Neural progenitor cell (in vitro differentiated cells): ENCODE measurements at regions not wholly inside any gene's neighbourhood (a gene's known extent, or its start where the extent isn't known, plus 50 kb on each side); places are given as distances from the start of the nearest gene placed in this dataset.

ENCODE experiments used
- DNase-seq: peaks from one replicate; pipeline ENCODE4 v3.0.0-alpha.2; 2016; ENCODE audit warnings: low spot score
- H2AFZ ChIP-seq: fragments of 200-600 bp; sonication (generic); replicated peaks from 2 replicates; pipeline ENCODE4 v1.6.1; 2016; ENCODE audit warnings: antibody characterized with exemption
- H3F3A ChIP-seq: fragments of 200-600 bp; sonication (generic); 2 replicates; pipeline ENCODE4 v1.6.1; 2016; ENCODE audit warnings: antibody characterized with exemption, low read depth
- H3K27ac ChIP-seq: fragments of 200-600 bp; sonication (generic); 2 replicates; pipeline ENCODE4 v1.5.1; 2016; ENCODE audit warnings: mild to moderate bottlenecking
- H3K27me3 ChIP-seq: fragments of 200-600 bp; sonication (generic); 2 replicates; pipeline ENCODE4 v1.6.1; 2016; ENCODE audit warnings: mild to moderate bottlenecking, moderate library complexity
- H3K36me3 ChIP-seq: fragments of 200-600 bp; sonication (generic); 2 replicates; pipeline ENCODE4 v1.5.1; 2016
- H3K4me1 ChIP-seq: fragments of 200-600 bp; sonication (generic); 2 replicates; pipeline ENCODE4 v1.6.1; 2016; ENCODE audit warnings: mixed run types
- H3K4me2 ChIP-seq: fragments of 200-600 bp; sonication (generic); 2 replicates; pipeline ENCODE4 v1.6.1; 2016
- H3K4me3 ChIP-seq: fragments of 200-600 bp; sonication (generic); 2 replicates; pipeline ENCODE4 v1.5.1; 2016
- H3K79me2 ChIP-seq: fragments of 200-600 bp; sonication (generic); 2 replicates; pipeline ENCODE4 v1.6.1; 2016; ENCODE audit warnings: low read depth
- H3K9ac ChIP-seq: fragments of 200-600 bp; sonication (generic); 2 replicates; pipeline ENCODE4 v1.6.1; 2016
- H3K9me3 ChIP-seq: fragments of 200-600 bp; sonication (generic); 2 replicates; pipeline ENCODE4 v1.5.1; 2016; ENCODE audit warnings: low read depth
- H4K20me1 ChIP-seq: fragments of 200-600 bp; sonication (generic); 2 replicates; pipeline ENCODE4 v1.6.1; 2016; ENCODE audit warnings: low read depth
- H3K27ac Mint-ChIP-seq: 3 replicates; pipeline ENCODE4 v1.8.0; 2021; ENCODE audit warnings: mixed read lengths
- H3K27me3 Mint-ChIP-seq: 2 replicates; pipeline ENCODE4 v1.8.0; 2022; ENCODE audit warnings: low read depth, mild to moderate bottlenecking, inconsistent platforms, moderate library complexity, mixed read lengths; ENCODE audit not compliant: insufficient read depth
- H3K36me3 Mint-ChIP-seq: 3 replicates; pipeline ENCODE4 v1.8.0; 2021; ENCODE audit warnings: mixed read lengths
- H3K4me1 Mint-ChIP-seq: 3 replicates; pipeline ENCODE4 v1.8.0; 2021; ENCODE audit warnings: mixed read lengths
- H3K4me3 Mint-ChIP-seq: 3 replicates; pipeline ENCODE4 v1.8.0; 2021; ENCODE audit warnings: mild to moderate bottlenecking, moderate library complexity, mixed read lengths
- H3K9me3 Mint-ChIP-seq: 3 replicates; pipeline ENCODE4 v1.8.0; 2020; ENCODE audit warnings: mixed read lengths
- EZH2 ChIP-seq: fragments of 200-600 bp; sonication (generic); IDR thresholded peaks from 2 replicates; pipeline ENCODE4 v1.6.1; 2017; ENCODE audit warnings: antibody characterized with exemption, mild to moderate bottlenecking, moderate library complexity
- EZH2phosphoT487 ChIP-seq: fragments of 200-600 bp; sonication (generic); IDR thresholded peaks from 2 replicates; pipeline ENCODE4 v1.6.1; 2017; ENCODE audit warnings: antibody characterized with exemption
- TF ChIP-seq, protein P1 (sequence below): fragments of 200-600 bp; sonication (generic); IDR thresholded peaks from 2 replicates; pipeline ENCODE4 v1.5.1; 2017; ENCODE audit warnings: antibody characterized with exemption, mild to moderate bottlenecking

DNA sequence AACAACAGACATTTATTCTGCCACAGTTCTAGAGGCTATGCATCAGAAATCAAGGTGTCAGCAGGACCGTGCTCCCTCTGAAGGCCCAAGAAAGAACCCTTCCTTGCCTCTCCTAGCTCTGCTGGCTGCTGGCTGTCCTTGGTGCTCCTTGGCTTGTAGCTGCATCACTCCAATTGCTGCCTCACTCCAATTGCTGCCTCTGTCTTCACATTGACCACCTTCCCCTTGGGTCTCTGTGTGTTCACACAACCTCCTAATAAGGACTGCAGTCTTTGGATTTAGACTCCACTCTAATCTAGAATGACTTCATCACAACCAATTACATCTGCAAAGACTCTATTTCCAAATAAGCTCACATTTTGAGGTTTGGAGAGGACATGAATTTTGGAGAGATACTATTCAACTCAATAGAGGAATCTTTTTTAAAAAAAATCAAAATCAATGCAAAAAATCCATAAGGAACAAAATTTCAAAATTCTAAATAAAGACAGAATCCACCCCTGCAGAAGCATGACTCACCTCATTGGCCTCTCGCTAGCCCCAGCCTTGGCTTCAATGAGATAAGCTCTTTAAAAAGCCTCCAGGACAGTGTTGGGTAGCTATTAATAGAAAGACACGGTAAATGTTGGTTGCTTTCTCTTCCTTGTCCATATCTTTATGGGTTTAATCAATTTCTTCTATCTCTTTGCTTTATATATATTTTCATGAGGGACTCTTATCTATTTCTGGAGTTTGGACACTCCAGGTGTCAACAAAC, 267.6 kb upstream of the MGAT5 start:
- Histone ChIP-seq H3K9ac (no peak overlapping the region), H3K27me3 (no peaks in the 10 kb centered on the region), H3K4me1 (peaks cover 5% of the 10 kb centered on the region), H3F3A (no peaks in the 10 kb centered on the region), H3K4me2 (no peak overlapping the region), H3K27ac (no peak overlapping the region), H3K4me3 (no peak overlapping the region), H3K9me3 (no peaks in the 10 kb centered on the region), H2AFZ (no peak overlapping the region), H3K36me3 (no peaks in the 10 kb centered on the region), H3K79me2 (no peaks in the 10 kb centered on the region), H4K20me1 (no peaks in the 10 kb centered on the region)
- no peak for DNase-seq
- H3K36me3 Mint-ChIP-seq, result no peaks in the 10 kb centered on the region
- peaks cover 7% of the 10 kb centered on the region for H3K9me3 Mint-ChIP-seq
- H3K27me3 Mint-ChIP-seq, result no peaks in the 10 kb centered on the region
- no peak for TF ChIP-seq EZH2
- TF ChIP-seq, protein P1, sequence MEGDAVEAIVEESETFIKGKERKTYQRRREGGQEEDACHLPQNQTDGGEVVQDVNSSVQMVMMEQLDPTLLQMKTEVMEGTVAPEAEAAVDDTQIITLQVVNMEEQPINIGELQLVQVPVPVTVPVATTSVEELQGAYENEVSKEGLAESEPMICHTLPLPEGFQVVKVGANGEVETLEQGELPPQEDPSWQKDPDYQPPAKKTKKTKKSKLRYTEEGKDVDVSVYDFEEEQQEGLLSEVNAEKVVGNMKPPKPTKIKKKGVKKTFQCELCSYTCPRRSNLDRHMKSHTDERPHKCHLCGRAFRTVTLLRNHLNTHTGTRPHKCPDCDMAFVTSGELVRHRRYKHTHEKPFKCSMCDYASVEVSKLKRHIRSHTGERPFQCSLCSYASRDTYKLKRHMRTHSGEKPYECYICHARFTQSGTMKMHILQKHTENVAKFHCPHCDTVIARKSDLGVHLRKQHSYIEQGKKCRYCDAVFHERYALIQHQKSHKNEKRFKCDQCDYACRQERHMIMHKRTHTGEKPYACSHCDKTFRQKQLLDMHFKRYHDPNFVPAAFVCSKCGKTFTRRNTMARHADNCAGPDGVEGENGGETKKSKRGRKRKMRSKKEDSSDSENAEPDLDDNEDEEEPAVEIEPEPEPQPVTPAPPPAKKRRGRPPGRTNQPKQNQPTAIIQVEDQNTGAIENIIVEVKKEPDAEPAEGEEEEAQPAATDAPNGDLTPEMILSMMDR, result no peak
- TF ChIP-seq EZH2phosphoT487, result no peak
- no peak overlapping the region for H3K27ac Mint-ChIP-seq
- no peaks in the 10 kb centered on the region for H3K4me1 Mint-ChIP-seq
- no peak overlapping the region for H3K4me3 Mint-ChIP-seq

DNA sequence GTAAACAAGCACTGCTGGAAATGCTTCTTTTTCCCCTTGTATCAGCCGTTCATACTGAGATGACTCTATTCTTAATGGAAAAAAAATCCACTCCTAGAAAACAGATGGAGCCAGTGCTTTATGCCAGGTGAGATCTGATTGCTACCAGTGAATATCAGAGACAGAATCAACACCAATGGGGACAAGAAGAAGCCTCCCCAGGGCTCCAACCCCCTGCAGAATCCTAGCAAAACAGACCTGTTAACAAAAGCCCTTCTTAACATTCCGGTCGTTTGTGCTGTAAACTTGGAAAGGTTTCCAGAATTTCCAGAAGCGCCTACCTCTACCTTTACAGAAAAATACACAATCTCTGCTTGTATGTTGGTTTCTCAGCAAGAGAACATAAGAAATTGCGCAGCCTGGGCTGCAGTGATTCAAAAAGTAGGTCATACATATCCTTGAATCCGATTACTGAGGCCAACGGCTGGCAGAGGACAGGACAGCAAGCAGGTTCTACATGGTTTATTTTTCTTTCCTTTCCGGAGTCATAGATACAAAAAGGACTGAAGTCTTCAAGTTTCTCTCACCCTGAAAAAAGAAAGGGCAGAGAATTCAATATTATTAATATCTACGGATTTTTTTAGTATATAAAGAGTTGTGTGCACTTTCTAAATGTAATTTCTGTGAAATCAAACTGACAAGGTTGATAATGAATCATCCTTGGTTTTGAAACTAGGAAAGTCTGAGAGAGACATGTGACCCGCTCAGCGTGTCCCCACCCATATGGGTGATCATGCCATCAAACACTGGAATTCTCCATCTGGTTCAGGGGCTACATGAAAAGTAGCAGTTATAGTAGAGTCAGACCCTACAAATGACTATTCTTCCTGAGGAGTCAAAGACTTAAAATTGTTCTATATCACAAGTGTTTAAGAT, 266.7 kb upstream of the MGAT5 start:
- Mint-ChIP-seq H3K9me3 (peaks cover 7% of the 10 kb centered on the region), H3K4me1 (no peaks in the 10 kb centered on the region), H3K4me3 (no peak overlapping the region), H3K27ac (no peak overlapping the region), H3K27me3 (no peaks in the 10 kb centered on the region), H3K36me3 (no peaks in the 10 kb centered on the region)
- DNase-seq, result no peak
- H3F3A ChIP-seq, result no peaks in the 10 kb centered on the region
- peaks cover 5% of the 10 kb centered on the region for H3K4me1 ChIP-seq
- TF ChIP-seq EZH2phosphoT487 (no peak), EZH2 (no peak)
- TF ChIP-seq, protein P1, result no peak
- H3K36me3 ChIP-seq, result no peaks in the 10 kb centered on the region
- no peak overlapping the region for H3K27ac ChIP-seq
- no peaks in the 10 kb centered on the region for H3K79me2 ChIP-seq
- H4K20me1 ChIP-seq, result no peaks in the 10 kb centered on the region
- no peak overlapping the region for H3K4me3 ChIP-seq
- no peak overlapping the region for H2AFZ ChIP-seq
- H3K27me3 ChIP-seq, result no peaks in the 10 kb centered on the region
- no peak overlapping the region for H3K4me2 ChIP-seq
- no peak overlapping the region for H3K9ac ChIP-seq
- no peaks in the 10 kb centered on the region for H3K9me3 ChIP-seq

DNA sequence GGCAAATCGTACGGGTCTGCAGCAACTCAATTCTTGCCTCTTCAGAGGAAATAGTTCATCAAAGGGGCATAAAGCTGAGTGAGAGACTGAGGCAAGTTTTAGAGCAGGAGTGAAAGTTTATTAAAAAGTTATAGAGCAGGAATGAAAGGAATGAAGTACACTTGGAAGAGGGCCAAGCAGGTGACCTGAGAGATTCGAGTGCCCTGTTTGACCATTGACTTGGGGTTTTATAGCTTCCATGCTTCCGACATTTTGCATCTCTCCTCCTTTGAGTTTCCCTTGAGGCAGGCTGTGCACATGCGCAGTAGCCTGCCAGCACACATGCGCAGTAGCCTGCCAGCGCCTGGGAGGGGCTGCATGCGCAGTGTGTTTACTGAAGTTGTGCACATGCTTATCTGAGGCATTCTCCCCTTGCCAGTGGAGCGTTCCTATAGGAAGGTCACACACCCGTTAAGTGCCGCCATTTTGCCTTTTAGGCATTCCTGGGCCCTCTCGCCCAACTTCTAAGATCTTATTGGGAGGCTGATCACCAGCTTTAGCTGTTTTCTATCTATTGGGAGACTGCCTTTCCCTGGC, 265.5 kb upstream of the MGAT5 start:
- no peaks in the 10 kb centered on the region for H3K27me3 ChIP-seq
- H3K4me1 ChIP-seq, result peaks cover 8% of the 10 kb centered on the region
- no peak overlapping the region for H3K4me2 ChIP-seq
- no peaks in the 10 kb centered on the region for H4K20me1 ChIP-seq
- H3F3A ChIP-seq, result no peaks in the 10 kb centered on the region
- Mint-ChIP-seq H3K27ac (no peak overlapping the region), H3K4me1 (peaks cover 3% of the 10 kb centered on the region), H3K27me3 (no peaks in the 10 kb centered on the region), H3K9me3 (peaks cover 7% of the 10 kb centered on the region), H3K36me3 (no peaks in the 10 kb centered on the region), H3K4me3 (no peak overlapping the region)
- no peak for DNase-seq
- no peak overlapping the region for H2AFZ ChIP-seq
- TF ChIP-seq EZH2 (no peak), EZH2phosphoT487 (no peak)
- TF ChIP-seq, protein P1, result no peak
- H3K4me3 ChIP-seq, result no peak overlapping the region
- no peaks in the 10 kb centered on the region for H3K79me2 ChIP-seq
- H3K9ac ChIP-seq, result no peak overlapping the region
- H3K9me3 ChIP-seq, result no peaks in the 10 kb centered on the region
- no peaks in the 10 kb centered on the region for H3K36me3 ChIP-seq
- no peak overlapping the region for H3K27ac ChIP-seq
